GM19452 (cell line): ENCODE measurements at regions not wholly inside any gene's neighbourhood (a gene's known extent, or its start where the extent isn't known, plus 50 kb on each side); places are given as distances from the start of the nearest gene placed in this dataset.

ENCODE experiments used
- ATAC-seq: cut with Tn5 transposase; IDR thresholded peaks from one replicate; pipeline ENCODE4 v1.9.1; 2021; ENCODE audit not compliant: unreplicated experiment

DNA sequence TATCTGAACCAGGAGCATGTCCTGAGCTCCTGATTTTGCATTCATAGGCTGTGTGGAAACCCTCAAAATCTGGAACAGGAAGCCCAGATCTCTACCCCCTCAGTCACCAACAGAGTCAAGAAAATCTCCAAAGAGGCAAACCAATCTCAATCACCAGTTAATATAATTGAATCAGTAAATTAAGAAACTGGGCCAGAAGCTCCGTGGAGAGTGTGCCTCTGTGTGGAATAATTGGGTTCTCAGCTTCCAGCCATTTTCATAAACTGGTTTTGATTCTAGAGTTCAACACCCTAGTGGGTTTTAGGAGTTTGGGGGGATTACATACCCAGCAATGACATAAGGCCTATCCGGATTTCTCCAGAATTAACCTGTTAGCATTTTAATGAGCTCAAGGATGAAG lies 362.9 kb downstream of the IRX2 start:
- no peak for ATAC-seq

DNA sequence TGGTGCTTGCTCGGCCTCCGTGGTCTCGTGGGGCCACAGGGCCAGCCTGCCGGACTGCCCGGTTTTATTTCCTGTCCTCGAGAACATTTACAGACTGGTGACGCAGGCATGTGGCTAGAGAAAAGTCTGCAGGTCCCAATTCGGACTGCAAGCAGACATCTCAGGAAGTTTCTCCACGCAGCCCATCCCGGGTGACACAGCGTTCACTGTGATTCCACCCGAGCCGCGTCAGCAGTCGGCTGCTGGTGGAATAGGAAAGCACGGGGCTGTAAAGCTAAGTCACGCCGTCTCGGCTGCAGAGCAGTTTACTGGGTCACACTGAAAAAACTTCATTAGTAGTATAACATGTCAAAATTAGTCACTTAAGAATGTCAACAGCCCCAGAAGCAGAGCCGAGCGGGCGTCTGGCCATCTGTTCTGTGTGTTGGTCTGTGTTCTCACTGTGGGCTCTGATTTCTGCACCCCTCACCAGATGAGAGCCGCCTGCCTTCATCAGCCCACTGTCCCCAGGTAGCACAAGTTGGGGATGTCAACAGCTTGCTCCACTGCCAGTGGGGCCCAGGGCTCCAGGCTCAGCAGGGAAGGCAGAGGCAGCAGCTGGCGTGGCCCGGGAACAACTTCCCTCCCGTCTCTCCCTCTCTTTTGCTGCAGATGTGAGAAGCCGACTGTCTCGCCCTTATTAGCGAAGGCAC lies 363.7 kb downstream of the IRX2 start:
- no peak for ATAC-seq

DNA sequence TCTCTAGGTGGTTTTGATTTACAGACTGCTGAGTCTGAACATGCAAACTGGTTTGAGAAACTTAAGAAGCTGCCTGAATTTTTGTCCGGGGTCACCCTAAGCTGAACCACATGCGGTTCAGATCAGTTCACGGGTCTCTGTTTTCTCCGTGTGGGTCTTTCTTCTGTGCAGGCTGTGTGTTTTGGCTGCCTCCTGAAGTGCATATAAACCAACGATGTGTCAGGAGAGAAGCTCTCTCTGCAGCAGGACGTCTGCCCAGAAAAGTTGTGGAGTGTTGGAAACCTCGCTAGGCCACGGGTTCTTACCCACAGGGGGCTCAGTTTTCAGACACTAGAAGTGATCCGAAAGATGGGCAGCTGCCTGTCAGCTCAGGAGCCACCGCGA lies 364.2 kb downstream of the IRX2 start:
- no peak for ATAC-seq

DNA sequence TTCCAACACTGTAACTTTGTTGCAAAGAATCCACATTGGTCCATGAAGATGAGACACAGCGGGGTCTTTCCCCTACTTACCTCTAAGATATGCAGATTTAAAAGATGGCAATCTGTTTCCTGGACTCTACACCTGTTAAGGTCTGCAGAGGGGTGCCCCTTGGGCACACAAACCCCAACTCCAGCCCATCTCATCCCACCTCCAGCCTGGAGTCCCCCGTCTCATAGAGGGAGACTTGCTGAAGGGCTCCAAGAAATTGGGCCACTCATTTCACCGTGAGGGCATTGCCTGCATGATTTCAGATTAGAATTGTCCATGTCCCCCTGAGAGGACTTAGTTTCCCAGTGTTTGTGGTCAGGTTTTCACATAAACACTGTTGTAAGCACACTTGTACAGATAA lies 365.7 kb downstream of the IRX2 start:
- no peak for ATAC-seq

DNA sequence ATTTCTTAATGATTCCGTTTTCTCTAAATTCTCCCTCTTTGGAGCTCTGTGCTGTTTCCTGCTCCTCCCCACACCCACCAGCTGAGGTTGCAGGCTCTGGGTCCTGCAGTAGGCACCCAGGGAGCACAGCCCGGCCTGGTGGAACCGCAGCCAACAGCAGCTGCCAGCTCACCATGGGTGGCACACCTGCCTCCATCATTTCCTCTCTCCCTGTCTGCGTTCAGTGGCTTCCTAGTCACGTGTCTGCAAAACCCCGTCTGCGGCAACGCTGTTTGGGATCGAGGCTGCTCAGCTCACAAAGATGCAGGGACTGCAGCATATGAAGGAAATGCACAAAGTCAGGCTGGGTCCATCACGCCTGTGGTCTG lies 367.8 kb downstream of the IRX2 start:
- ATAC-seq, result no peak

DNA sequence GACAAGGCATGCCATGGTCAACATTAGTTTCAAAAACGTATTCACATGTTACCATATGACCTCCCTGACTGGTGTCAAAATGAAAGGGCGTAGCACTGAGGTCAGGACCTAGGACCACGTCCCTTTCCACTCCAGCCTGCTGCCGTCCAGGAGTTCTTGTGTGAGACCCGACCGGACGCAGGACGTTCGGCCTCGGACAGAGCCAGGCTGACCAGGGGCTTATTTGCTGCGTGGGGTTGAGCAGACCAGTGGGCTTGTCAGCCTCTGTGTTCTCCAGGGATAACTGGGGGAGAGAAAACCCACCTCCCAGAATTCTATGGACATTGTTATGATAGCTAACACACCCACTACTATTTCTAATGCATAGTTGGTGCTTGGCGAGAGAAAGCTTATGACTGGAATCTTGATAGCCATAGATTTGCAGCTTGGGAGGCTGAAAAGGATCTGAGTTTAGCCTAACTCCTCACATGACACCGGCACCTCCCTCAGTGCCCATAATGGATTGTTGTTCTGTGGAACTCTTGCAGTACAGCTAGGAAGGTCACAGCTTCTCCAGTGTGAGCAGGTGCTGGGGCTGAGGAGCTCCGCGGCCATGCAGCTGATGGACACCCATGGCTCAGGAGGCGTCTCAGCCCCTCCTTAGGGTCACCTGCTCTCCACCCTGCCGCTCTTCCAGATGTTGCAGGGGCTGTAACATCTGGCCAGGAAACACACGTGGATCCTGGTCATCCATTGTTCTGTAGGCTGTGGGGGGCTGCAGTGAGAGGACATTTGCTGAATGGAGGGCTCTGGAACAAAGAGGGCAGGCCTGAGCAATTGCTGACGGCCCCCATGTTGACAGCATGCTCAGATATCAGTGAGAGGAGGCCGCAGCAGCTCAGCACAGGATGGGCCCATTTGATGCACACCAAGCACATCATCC lies 368.4 kb downstream of the IRX2 start:
- no peak for ATAC-seq

DNA sequence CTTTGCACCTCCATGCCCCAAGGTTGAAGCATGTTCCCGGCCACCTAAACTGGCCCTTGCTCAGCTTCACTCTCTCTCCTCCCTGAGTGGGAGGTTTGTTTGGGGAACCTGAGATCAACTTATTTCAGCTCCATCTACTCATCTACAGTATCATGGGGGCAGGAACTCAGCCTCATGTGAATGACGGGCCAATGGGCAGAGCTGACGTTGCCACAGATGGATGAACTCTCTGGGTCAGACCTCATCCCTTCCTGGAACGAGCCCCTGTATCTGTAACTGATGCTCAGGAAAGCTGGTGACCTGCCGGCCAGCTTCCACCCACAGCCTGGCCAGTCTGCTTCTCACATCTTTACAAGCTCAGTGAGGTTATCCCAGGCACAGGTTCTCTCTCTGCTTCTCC lies 369.6 kb downstream of the IRX2 start:
- no peak for ATAC-seq

DNA sequence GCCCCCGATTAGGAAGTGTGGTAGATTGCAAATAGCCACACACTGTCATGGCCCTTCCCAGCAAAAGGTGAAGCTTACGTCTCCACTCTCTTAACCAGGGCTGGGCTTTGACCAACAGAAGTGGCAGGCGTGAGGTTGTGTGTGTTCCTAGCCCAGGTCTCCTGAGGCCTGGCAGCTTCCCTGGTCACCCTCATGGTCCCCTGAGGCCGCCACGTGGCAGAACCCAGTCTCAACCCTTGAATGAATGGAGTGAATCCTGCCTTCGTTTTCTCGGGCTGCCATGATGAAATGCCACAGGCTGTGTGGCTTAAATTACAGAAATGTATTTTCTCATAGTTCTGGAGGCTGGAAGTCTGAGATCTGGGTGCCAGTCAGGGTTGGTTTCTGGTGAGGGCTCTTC lies 370.4 kb downstream of the IRX2 start:
- ATAC-seq, result no peak

DNA sequence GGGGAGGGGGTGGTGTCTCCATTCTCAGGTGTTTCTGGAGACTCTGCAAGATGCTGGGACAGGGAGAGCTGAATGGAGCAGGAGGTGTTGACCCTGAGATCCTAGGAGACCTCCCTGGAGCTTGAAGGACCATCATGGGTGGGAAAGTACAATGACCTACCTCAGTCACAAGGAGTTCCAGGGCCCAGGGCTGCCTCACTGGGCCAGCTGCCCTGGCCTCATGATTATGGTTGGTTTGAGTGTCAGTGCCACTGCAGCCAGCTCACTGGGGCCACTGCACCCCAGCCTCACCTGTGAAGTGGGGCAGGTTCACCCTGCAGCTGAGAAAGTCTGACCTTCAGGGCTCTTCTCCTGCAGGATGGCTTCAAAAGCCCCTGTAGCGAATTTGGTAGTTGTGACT lies 372.5 kb downstream of the IRX2 start:
- no peak for ATAC-seq

DNA sequence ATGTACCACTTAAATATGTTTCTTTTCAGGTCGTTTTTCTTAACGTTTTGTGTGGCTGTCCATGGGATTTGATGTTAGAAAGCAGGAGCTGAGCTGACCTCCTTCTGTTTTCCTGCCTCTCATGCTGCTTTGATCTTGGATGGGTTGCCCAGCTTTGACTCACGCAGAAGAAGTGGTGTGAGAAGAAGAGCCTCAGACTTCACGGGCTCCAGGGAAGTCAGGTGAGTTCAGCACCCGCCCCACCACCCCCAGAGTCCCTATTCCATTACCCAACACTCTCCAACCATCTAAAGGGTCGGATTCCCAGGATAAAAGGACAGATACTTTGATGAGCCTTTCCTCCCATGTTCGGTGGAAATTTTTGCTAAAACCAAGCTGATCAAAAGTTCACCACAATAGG lies 373.4 kb downstream of the IRX2 start:
- ATAC-seq, result no peak

DNA sequence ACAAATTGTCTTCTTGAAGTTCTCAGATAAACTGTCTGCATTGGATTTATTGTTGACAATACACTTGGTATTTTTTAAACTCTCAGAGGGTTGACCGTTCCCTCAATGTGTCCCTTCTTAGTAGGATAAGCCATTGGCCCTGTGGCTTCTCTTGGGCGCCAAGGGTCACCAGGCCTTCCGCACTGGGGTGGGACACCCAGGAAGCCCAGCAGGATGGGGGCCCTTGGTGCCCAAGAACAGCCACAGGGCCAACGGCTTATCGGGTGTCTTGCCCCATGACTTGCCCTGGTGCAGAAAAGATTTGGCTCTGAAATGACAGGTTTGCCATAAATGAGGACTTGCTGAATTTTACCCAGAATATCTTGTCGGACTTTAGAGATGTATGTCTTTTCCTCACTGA lies 375.0 kb downstream of the IRX2 start:
- ATAC-seq, result no peak

DNA sequence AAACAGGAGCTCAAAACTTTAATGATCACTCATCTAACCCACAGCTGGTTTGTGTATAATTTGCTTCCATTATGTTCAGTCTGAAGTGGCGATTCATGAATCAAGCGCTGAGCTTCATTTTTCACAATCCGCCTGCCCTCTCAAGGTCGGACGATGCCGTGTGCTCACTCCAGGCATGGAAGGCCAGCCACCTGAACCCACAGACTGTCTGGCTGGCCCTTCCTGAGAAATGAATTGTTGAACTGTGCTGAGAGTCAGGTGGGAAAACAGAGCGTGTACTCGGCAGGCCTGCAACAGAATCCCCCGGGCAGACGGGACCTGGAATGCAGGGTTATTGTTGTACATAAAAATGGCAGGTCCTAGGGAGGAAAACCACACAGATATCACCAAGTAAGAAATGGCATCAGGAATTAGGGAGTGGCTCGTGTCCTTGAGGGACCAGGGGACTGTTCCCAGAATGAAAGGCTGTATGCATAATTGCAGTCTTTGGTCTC lies 375.7 kb downstream of the IRX2 start:
- ATAC-seq, result no peak

DNA sequence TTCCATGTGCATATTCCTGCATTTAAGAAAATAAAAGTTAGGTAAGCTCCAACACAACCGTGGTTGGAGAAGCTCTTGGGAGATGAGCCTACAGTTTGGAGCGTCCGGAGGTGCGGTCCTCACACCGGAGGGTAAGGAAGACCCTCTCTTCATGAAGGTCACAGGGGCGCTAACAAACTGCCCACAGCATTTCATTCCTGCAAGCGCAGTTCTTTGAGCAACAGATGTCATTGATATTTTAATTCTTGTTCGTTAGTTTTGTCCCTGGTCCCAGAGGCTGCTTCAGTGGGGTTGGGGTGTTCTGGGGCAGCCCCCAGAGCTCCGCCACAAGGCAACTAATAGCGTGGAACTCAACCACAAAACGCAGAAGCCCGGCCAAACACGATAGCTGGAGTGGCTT lies 376.2 kb downstream of the IRX2 start:
- no peak for ATAC-seq

DNA sequence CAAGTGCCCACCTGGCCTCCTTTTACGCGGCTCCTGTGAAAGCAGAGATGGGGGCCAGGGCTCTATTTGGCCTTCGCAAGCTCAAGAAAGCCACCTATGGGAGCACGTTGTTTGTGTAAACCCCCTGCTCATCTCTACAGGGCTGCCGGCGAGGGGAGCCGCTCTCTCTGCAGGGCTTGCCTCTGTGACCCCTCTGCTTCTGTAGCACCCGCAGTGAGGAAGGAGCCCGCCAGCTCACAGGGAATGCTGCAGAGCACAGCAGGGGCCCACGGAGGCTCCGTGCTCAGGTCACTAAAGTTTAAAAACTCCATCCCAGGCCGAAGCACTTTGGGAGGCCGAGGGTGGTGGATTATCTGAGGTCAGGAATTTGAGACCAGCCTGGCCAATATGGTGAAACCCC lies 376.8 kb downstream of the IRX2 start:
- no peak for ATAC-seq

DNA sequence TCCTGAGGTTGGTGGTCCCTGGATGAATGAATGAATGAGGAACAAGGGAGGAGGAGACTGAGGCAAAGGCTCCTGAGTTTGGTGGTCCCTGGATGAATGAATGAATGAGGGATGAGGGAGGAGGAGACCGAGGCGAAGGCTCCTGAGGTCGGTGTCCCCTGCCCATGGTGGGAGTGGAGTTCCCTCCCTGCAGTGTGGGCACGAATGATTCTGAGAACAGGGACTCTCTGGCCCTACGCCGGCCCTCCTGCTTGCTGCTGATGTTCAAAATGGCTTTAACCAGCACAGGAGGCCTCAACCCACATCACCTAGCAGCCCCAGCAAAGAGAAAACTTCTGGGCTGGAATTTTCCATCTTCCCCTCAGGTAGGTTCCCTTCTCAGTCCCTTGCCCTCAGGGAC lies 377.8 kb downstream of the IRX2 start:
- no peak for ATAC-seq

DNA sequence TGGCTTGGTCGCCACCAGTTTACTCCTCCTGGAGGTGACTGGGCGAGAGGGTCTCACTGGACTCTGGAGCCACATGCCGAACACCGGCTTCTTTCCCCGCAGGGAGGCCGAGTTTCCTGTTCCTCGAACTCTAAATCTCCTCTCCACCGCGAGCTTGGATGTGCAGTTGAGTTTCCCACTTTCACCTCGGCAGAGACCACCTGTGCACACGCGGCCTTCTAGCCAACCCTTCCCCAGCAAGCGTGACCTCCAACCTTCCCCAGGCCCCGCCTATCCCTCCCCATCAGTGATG lies 380.1 kb downstream of the IRX2 start:
- no peak for ATAC-seq

DNA sequence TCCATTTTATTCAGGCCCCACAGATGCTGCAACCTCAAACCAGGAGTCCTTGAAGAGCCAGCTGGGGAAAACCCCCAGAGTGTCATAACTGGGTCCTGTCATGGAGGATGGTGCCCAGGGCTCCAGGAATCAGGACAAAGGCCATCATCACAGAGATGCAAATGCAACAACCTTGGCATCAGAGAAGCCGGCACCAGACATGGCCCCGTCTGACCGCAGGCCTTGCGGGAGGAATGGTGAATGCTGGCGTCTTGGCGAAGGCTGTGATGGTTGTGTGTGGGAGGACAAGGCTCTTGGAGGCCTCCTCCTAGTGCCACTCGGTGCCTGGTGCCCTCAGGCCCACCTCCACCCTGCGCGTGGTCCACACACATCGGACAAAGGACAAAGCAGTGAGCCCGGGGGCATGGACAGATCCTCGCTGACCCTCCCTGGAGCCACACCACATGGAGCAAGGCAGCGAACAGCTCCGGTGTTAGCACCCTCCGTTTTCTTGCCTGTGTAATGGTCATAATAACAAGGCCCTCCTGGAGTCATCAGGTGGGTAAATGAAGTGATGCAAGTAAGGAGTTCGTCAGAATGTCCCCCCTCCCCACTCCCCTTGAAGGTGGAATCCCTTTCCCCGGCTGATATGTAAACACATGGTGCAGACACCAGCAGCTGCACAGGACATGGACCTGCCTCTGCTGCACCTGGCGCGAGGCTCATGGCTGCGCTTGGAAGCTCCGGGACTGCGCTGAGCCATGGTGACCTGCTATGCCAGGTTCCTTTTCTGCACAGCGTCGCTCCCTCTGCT lies 380.7 kb downstream of the IRX2 start:
- no peak for ATAC-seq

DNA sequence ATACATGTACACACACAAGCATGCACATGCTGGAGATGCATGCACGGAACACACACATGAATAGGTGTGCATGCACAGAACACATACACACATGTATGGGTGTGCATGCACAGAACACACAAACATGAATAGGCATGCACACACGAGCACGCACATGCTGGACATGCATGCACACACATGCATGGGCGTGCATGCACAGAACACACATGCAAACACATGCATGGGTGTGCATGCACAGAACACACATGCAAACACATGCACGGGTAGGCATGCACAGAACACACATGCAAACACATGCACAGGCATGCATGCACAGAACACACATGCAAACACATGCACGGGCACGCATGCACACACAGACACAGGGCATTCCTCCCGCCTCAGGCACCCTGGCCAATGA lies 382.3 kb downstream of the IRX2 start:
- ATAC-seq, result no peak

DNA sequence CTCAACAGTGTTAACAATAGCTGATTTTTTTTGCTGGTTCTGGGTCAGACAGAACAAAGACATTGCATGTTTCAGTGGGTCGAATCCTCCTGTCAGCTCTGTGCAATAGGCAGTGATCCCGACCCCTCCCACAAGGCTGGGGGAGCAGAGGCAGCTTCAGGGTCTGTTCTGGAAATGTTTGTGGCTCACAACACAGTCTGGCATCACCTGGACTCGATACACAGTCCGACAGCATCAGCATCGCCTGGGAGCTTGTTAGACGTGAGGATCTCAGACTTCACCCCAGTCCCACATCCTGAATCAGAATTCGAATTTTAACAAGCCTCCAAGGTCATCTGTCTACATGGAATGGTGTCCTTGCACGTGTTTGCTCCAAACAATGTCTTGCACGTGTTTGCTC lies 384.7 kb downstream of the IRX2 start:
- no peak for ATAC-seq

DNA sequence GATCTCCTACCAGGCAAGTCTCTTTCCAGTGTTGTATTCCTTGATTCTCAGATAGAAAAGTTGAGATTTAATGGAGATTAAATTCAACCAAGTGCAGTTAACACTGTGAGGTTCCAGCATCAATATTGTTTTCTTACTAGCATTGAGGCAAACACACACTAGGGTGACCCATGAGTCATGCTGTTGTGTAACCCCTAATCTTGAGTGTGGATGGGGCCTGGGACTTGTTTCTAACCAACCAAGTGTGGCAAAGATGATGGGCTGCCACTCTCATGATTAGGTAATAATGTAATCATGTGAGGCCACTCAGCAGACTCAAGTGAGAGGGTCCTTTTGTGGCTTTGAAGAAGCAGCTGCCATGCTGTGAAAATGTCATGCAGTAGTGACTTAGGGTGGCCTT lies 394.2 kb downstream of the IRX2 start:
- no peak for ATAC-seq

DNA sequence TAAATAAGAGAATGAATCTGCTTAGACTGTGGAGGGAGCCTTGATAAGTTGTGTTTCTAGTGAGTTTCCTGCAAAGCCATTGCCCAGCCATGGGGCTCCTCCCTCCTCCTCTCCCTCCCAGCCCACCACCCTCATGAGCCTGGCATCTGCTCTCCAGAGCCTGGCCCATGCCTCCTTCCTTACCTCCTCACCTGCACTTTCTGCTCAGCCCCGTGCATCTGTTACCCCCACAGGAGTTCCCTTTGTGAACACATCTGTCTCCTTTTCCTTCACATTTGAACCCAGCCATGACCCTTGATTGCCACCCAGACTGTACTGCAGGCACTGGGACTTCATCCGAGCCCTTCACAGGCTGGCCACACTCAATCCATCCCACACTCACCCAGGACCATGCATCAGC lies 395.6 kb downstream of the IRX2 start:
- no peak for ATAC-seq

DNA sequence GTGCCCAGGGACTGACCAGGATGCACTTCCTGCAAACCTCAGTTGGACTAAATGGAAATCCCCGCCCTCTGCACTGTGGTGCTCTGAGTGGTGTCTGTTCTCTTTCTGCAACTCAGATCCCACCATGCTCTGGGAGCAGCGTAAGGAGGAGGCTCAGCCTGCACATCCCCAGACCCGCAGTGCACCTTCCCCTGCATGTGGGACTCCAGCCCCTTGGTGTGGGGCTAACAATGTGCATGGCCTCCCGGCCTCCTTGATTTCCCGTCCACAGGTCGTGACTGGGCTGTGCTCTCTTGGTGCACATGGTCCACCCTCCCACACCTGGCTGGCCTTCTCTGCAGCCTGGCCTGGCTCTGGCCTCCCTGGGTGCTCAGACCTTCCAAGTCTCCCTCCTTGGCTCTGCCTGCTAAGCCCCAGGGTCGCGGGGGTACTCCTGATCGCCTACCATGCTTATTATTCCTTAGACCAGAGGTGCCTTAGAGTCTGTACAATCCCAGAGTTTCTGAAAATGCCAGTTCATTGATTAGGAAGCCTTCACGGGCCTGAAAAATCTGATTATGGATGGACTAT lies 397.5 kb downstream of the IRX2 start:
- no peak for ATAC-seq
